Keratinocyte (primary cell): ENCODE measurements at regions not wholly inside any gene's neighbourhood (a gene's known extent, or its start where the extent isn't known, plus 50 kb on each side); places are given as distances from the start of the nearest gene placed in this dataset.
A peak's percentile ranks its signal among the peaks of the same experiment; 100 is the strongest.

ENCODE experiments used
- DNase-seq: peaks from one replicate; pipeline ENCODE4 v3.0.0-alpha.2; 2011; ENCODE audit warnings: low read depth, missing footprints, low spot score
- FAIRE-seq: peaks from 2 replicates; lab custom pipeline; 2011; peaks lifted over from hg19 to GRCh38; lab: Jason Lieb, UNC
- H2AFZ ChIP-seq: 2 replicates; pipeline ENCODE4 v1.6.0; 2012; ENCODE audit warnings: low read length, control low read depth, inconsistent platforms; ENCODE audit not compliant: control insufficient read depth
- H3K27ac ChIP-seq: 2 replicates; pipeline ENCODE4 v1.5.1; 2011; ENCODE audit warnings: low read length; ENCODE audit not compliant: control insufficient read depth, insufficient read depth
- H3K27me3 ChIP-seq: 3 replicates; pipeline ENCODE4 v1.6.0; 2011; ENCODE audit warnings: low read length; ENCODE audit not compliant: control insufficient read depth, insufficient read depth; ENCODE audit errors: extremely low read depth
- H3K36me3 ChIP-seq, 2 experiments: 2 replicates in 1 of 2; 3 replicates in 1 of 2; pipeline ENCODE4 v1.5.1; 2011; ENCODE audit warnings: low read length in 2 of 2, mild to moderate bottlenecking in 1 of 2; ENCODE audit not compliant: control insufficient read depth in 2 of 2, insufficient read depth in 2 of 2; ENCODE audit errors: extremely low read depth in 1 of 2
- H3K4me1 ChIP-seq: 3 replicates; pipeline ENCODE4 v1.5.1; 2011; ENCODE audit warnings: low read length; ENCODE audit not compliant: control insufficient read depth, insufficient read depth; ENCODE audit errors: extremely low read depth
- H3K4me2 ChIP-seq: 3 replicates; pipeline ENCODE4 v1.6.0; 2011; ENCODE audit warnings: low read depth, low read length; ENCODE audit not compliant: control insufficient read depth, insufficient read depth; ENCODE audit errors: extremely low read depth
- H3K4me3 ChIP-seq, 3 experiments: fragments of 200-600 bp in 1 of 3; sonication (generic) in 1 of 3; 2 replicates in 2 of 3; 3 replicates in 1 of 3; pipeline ENCODE4 v1.5.1; 2011 to 2016; ENCODE audit warnings: low read length in 3 of 3, mild to moderate bottlenecking in 3 of 3, control low read depth in 2 of 3, inconsistent platforms in 1 of 3, low read depth in 1 of 3, mixed read lengths in 1 of 3, mixed run types in 1 of 3, moderate library complexity in 1 of 3; ENCODE audit not compliant: control insufficient read depth in 2 of 3, insufficient read depth in 2 of 3; ENCODE audit errors: extremely low read depth in 1 of 3
- H3K79me2 ChIP-seq: 2 replicates; pipeline ENCODE4 v1.6.0; 2012; ENCODE audit warnings: low read length; ENCODE audit not compliant: control insufficient read depth, insufficient read depth
- H3K9ac ChIP-seq: 3 replicates; pipeline ENCODE4 v1.6.0; 2011; ENCODE audit warnings: low read length; ENCODE audit not compliant: control insufficient read depth, insufficient read depth; ENCODE audit errors: extremely low read depth
- H3K9me1 ChIP-seq: 3 replicates; pipeline ENCODE4 v1.6.0; 2011; ENCODE audit warnings: low read length; ENCODE audit not compliant: control insufficient read depth, insufficient read depth; ENCODE audit errors: extremely low read depth
- H3K9me3 ChIP-seq: 2 replicates; pipeline ENCODE4 v1.5.1; 2012; ENCODE audit warnings: low read depth, low read length; ENCODE audit not compliant: control insufficient read depth
- H4K20me1 ChIP-seq: 3 replicates; pipeline ENCODE4 v1.6.0; 2011; ENCODE audit warnings: low read length; ENCODE audit not compliant: control insufficient read depth, insufficient read depth; ENCODE audit errors: extremely low read depth
- CTCF ChIP-seq, 3 experiments: IDR thresholded peaks in 1 of 3; conservative IDR thresholded peaks in 1 of 3; optimal IDR thresholded peaks in 1 of 3; 2 replicates in 2 of 3; 3 replicates in 1 of 3; pipeline versions ENCODE3 to v1.5.1; 2011; ENCODE audit warnings: low read length in 3 of 3, mild to moderate bottlenecking in 3 of 3, moderate library complexity in 2 of 3, control low read depth in 1 of 3, inconsistent platforms in 1 of 3; ENCODE audit not compliant: insufficient read depth in 2 of 3; ENCODE audit errors: extremely low read depth in 1 of 3
- EZH2 ChIP-seq: IDR thresholded peaks from one replicate; pipeline ENCODE4 v1.6.1; 2012; ENCODE audit warnings: inconsistent platforms, mild to moderate bottlenecking, low read length, moderate library complexity
- dilution Hi-C: fragments of 300-500 bp; cut with MboI; formaldehyde crosslinking; loops from one replicate; pipeline ENCODE4 v1.7.0; 2020; ENCODE audit warnings: low sequenced_read_pairs; ENCODE audit not compliant: extremely low pct_ligation_motif_present

- FAIRE-seq (peak; percentile 79), DNase-seq (no peak)
- dilution Hi-C loops, result no loop called here
- no peak overlapping the region for H3K4me3 ChIP-seq
- H2AFZ ChIP-seq, result no peak overlapping the region
- H3K36me3 ChIP-seq, result no peaks in the 10 kb centered on the region
- H3K27ac ChIP-seq, result peak overlapping the region; percentile 13
- H3K9me3 ChIP-seq, result no peaks in the 10 kb centered on the region
- no peaks in the 10 kb centered on the region for H3K9me1 ChIP-seq
- H3K27me3 ChIP-seq, result no peaks in the 10 kb centered on the region
- no peak for TF ChIP-seq CTCF (optimal IDR thresholded peaks at IDR 0.05 in 1 of 3, IDR thresholded peaks at IDR 0.05 in 1 of 3, conservative IDR thresholded peaks at IDR 0.05 in 1 of 3; ENCODE audit: extremely low read depth in 1 of 3, insufficient read depth in 2 of 3, low read length in 3 of 3)
- no peak for TF ChIP-seq EZH2
- H3K9ac ChIP-seq, result no peak overlapping the region
- H3K79me2 ChIP-seq, result no peaks in the 10 kb centered on the region
- peaks cover 46% of the 10 kb centered on the region for H3K4me1 ChIP-seq
- no peak overlapping the region for H3K4me2 ChIP-seq
- no peaks in the 10 kb centered on the region for H4K20me1 ChIP-seq
Observed at GRCh38 chr1:43057567-43057966, 98.9 kb upstream of the SLC2A1 start.

- Histone ChIP-seq H3K4me3 (no peak overlapping the region), H3K9me1 (no peaks in the 10 kb centered on the region), H3K9me3 (no peaks in the 10 kb centered on the region), H2AFZ (no peak overlapping the region), H3K36me3 (no peaks in the 10 kb centered on the region), H3K9ac (no peak overlapping the region), H3K79me2 (no peaks in the 10 kb centered on the region), H3K4me2 (no peak overlapping the region), H3K27ac (no peak overlapping the region), H4K20me1 (no peaks in the 10 kb centered on the region), H3K27me3 (no peaks in the 10 kb centered on the region), H3K4me1 (peaks cover 50% of the 10 kb centered on the region)
- dilution Hi-C loops, result no loop called here
- FAIRE-seq (no peak), DNase-seq (no peak)
- no peak for TF ChIP-seq CTCF (optimal IDR thresholded peaks at IDR 0.05 in 1 of 3, IDR thresholded peaks at IDR 0.05 in 1 of 3, conservative IDR thresholded peaks at IDR 0.05 in 1 of 3; ENCODE audit: extremely low read depth in 1 of 3, insufficient read depth in 2 of 3, low read length in 3 of 3)
- no peak for TF ChIP-seq EZH2
Observed at GRCh38 chr1:43056981-43057391, 98.3 kb upstream of the SLC2A1 start.
